ENCODE measurements at regions not wholly inside any gene's neighbourhood (a gene's known extent, or its start where the extent isn't known, plus 50 kb on each side); places are given as distances from the start of the nearest gene placed in this dataset.
"Not testable (repeated sequence)": the region's sequence is repeated elsewhere in the genome, so short reads cannot be mapped to it uniquely, and the experiment has no call there.

DNA sequence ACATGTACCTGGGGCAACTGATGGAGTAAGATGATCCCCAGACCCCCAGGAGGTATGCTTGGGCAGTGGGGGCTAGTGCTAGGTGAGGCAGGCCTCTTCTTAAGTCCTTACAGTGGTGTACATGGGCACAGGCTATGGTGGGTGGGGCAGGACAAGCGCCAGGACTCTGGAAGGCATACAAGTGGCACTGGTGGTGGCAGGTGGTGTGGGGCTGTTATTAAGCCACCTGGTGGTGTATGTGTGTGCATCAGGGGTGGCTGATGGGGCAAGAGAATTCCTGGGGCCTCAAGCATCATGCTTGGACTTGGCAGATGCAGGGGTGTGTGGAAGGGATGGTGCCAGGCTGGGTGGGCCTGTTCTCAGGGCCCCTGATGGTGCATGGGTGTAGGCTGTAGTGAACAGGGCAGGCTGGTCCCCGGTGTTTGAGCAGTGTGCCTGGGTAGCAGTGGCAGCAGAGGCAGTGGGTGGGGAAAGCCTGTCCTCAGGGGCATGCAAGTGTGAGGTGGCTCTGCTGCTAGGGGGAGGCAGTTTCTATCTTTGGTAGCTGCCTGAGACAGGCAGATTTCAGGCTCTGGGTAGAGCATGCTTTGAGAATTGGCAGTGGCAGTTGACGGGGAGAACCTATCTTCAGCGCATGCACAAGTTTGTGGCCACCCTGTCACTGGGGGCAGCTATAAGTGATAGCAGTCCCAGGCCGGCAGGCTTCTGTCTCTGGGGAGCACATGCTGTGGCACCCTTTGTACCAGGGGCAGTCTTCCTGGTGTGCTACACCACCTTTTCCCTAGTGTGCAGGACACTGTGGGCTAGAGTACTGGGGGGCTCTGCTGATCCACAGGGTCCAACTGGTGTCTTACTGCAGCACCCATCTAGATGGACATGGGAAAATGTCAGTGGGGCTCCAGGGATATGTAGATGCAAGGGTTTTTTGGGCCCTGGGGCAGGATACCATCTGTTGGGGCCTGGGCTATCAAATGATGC, 52.6 kb upstream of the ABCD2 start:
- ATAC-seq (no peak), DNase-seq (ENCODE audit: low read depth, low spot score) (no peak)
- Histone ChIP-seq H3K27ac (ENCODE audit: low read length) (no peak overlapping the region), H3K27me3 (ENCODE audit: control insufficient read depth, insufficient read depth, low read length) (no peaks in the 10 kb centered on the region), H3K9me3 (ENCODE audit: control insufficient read depth, insufficient read depth, low read depth, low read length) (no peaks in the 10 kb centered on the region), H3K4me1 (ENCODE audit: control insufficient read depth, insufficient read depth, low read length) (no peaks in the 10 kb centered on the region), H3K4me3 (ENCODE audit: low read depth in 2 of 2, low read length in 2 of 2) (no peak overlapping the region), H3K36me3 (ENCODE audit: control insufficient read depth, insufficient read depth, low read length) (no peaks in the 10 kb centered on the region)
- in situ Hi-C loops (cut with HindIII; ENCODE audit: low pct_unique_long_range_greater_than_20kb, low sequenced_read_pairs) = no loop called here
- BruUV-seq (replicated peaks) = no TSS peak
- ChIA-PET CTCF (no interaction called here), POLR2A (no interaction called here)
- TF ChIP-seq POLR2AphosphoS5 (IDR thresholded peaks at IDR 0.05; ENCODE audit: low read depth, low read length) = no peak
- no peak for TF ChIP-seq SIN3A (IDR thresholded peaks at IDR 0.05; ENCODE audit: borderline replicate concordance, insufficient read depth, low read depth, low read length)
- TF ChIP-seq, protein P1, sequence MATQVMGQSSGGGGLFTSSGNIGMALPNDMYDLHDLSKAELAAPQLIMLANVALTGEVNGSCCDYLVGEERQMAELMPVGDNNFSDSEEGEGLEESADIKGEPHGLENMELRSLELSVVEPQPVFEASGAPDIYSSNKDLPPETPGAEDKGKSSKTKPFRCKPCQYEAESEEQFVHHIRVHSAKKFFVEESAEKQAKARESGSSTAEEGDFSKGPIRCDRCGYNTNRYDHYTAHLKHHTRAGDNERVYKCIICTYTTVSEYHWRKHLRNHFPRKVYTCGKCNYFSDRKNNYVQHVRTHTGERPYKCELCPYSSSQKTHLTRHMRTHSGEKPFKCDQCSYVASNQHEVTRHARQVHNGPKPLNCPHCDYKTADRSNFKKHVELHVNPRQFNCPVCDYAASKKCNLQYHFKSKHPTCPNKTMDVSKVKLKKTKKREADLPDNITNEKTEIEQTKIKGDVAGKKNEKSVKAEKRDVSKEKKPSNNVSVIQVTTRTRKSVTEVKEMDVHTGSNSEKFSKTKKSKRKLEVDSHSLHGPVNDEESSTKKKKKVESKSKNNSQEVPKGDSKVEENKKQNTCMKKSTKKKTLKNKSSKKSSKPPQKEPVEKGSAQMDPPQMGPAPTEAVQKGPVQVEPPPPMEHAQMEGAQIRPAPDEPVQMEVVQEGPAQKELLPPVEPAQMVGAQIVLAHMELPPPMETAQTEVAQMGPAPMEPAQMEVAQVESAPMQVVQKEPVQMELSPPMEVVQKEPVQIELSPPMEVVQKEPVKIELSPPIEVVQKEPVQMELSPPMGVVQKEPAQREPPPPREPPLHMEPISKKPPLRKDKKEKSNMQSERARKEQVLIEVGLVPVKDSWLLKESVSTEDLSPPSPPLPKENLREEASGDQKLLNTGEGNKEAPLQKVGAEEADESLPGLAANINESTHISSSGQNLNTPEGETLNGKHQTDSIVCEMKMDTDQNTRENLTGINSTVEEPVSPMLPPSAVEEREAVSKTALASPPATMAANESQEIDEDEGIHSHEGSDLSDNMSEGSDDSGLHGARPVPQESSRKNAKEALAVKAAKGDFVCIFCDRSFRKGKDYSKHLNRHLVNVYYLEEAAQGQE (IDR thresholded peaks at IDR 0.05; ENCODE audit: insufficient read depth in 1 of 2, low read depth in 2 of 2, low read length in 1 of 2) = no peak
- TF ChIP-seq, protein P2, sequence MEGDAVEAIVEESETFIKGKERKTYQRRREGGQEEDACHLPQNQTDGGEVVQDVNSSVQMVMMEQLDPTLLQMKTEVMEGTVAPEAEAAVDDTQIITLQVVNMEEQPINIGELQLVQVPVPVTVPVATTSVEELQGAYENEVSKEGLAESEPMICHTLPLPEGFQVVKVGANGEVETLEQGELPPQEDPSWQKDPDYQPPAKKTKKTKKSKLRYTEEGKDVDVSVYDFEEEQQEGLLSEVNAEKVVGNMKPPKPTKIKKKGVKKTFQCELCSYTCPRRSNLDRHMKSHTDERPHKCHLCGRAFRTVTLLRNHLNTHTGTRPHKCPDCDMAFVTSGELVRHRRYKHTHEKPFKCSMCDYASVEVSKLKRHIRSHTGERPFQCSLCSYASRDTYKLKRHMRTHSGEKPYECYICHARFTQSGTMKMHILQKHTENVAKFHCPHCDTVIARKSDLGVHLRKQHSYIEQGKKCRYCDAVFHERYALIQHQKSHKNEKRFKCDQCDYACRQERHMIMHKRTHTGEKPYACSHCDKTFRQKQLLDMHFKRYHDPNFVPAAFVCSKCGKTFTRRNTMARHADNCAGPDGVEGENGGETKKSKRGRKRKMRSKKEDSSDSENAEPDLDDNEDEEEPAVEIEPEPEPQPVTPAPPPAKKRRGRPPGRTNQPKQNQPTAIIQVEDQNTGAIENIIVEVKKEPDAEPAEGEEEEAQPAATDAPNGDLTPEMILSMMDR (IDR thresholded peaks at IDR 0.05) = no peak
- TF ChIP-seq TCF7L2 (IDR thresholded peaks at IDR 0.05; ENCODE audit: low read depth, low read length) = no peak
- intact Hi-C loops (cut with micrococcal nuclease; ENCODE audit: unreplicated experiment) = no loop called here

DNA sequence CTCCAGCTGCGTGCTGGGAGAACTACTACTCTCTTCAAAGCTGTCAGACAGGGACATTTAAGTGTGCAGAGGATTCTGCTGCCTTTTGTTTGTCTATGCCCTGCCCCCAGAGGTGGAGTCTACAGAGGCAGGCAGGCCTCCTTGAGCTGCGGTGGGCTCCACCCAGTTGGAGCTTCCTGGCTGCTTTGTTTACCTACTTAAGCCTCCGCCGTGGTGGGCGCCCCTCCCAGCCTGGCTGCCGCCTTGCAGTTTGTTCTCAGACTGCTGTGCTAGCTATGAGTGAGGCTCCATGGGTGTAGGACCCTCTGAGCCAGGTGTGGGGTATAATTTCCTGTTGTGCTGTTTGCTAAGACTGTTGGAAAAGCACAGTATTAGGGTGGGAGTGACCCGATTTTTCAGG, 49.9 kb upstream of the ABCD2 start:
- POLR2A ChIA-PET, ATAC-seq: not testable (repeated sequence)

More for the DNA sequence above, 49.9 kb upstream of the ABCD2 start:
- BruUV-seq (replicated peaks); H3K27ac ChIP-seq (ENCODE audit: low read length); H3K4me1 ChIP-seq (ENCODE audit: control insufficient read depth, insufficient read depth, low read length); in situ Hi-C loops (cut with HindIII; ENCODE audit: low pct_unique_long_range_greater_than_20kb, low sequenced_read_pairs); H3K27me3 ChIP-seq (ENCODE audit: control insufficient read depth, insufficient read depth, low read length); intact Hi-C loops (cut with micrococcal nuclease; ENCODE audit: unreplicated experiment); H3K9me3 ChIP-seq (ENCODE audit: control insufficient read depth, insufficient read depth, low read depth, low read length); H3K4me3 ChIP-seq (ENCODE audit: low read depth in 2 of 2, low read length in 2 of 2); H3K36me3 ChIP-seq (ENCODE audit: control insufficient read depth, insufficient read depth, low read length); CTCF ChIA-PET; DNase-seq (ENCODE audit: low read depth, low spot score): not testable (repeated sequence)

All from Panc1 (cell line).